Peyer's patch (tissue), 4 donors: ENCODE measurements at regions not wholly inside any gene's neighbourhood (a gene's known extent, or its start where the extent isn't known, plus 50 kb on each side); places are given as distances from the start of the nearest gene placed in this dataset.

ENCODE experiments used
- POLR2A ChIP-seq, 2 donors: fragments of 450-650 bp; IDR thresholded peaks; one replicate each; pipeline ENCODE4 v1.5.1; 2017; ENCODE audit warnings: antibody characterized with exemption in 2 of 2, mild to moderate bottlenecking in 2 of 2, moderate library complexity in 2 of 2
- TF ChIP-seq, protein P1 (sequence below), 6 experiments: fragments of 450-650 bp in 4 of 6; fragments of 200-600 bp in 2 of 6; sonication (generic) in 1 of 6; IDR thresholded peaks; one replicate each; pipeline ENCODE4 v1.5.1; 2017 to 2019; ENCODE audit warnings: antibody characterized with exemption in 6 of 6, mild to moderate bottlenecking in 3 of 6, moderate library complexity in 1 of 6

DNA sequence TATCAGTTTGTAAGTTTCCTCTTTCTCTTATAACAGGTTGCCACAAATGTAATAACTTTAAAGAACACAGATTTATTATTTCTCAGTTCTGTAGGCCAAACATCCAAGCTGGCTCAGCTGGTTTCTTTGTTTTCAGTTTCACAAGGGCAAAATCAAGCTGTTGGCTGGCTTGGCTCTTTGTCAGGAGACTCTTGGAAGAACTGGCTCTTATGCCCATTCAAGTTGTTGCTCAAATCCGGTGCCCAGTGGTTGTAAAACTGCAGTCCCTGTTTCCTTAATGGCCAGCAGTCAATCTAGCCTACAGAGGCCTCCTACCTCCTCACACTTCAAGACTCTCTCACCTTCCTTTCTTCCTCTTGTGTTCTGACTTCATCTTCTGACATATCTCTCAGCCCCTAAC is 1171.0 kb downstream of the MRPL39 start:
- TF ChIP-seq, protein P1, sequence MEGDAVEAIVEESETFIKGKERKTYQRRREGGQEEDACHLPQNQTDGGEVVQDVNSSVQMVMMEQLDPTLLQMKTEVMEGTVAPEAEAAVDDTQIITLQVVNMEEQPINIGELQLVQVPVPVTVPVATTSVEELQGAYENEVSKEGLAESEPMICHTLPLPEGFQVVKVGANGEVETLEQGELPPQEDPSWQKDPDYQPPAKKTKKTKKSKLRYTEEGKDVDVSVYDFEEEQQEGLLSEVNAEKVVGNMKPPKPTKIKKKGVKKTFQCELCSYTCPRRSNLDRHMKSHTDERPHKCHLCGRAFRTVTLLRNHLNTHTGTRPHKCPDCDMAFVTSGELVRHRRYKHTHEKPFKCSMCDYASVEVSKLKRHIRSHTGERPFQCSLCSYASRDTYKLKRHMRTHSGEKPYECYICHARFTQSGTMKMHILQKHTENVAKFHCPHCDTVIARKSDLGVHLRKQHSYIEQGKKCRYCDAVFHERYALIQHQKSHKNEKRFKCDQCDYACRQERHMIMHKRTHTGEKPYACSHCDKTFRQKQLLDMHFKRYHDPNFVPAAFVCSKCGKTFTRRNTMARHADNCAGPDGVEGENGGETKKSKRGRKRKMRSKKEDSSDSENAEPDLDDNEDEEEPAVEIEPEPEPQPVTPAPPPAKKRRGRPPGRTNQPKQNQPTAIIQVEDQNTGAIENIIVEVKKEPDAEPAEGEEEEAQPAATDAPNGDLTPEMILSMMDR (IDR thresholded peaks at IDR 0.05): no peak
- TF ChIP-seq POLR2A (IDR thresholded peaks at IDR 0.05): no peak
